ENCODE measurements at regions not wholly inside any gene's neighbourhood (a gene's known extent, or its start where the extent isn't known, plus 50 kb on each side); places are given as distances from the start of the nearest gene placed in this dataset.

GRCh38 chr9:89774858-89775370, 170.1 kb downstream of the GADD45G start:
- FAIRE-seq = no peak

GRCh38 chr9:89775641-89776040, 170.8 kb downstream of the GADD45G start:
- no peak for FAIRE-seq

- no peak for FAIRE-seq
Measured at GRCh38 chr9:89776795-89777525, 172.1 kb downstream of the GADD45G start.

GRCh38 chr9:89777544-89777943, 172.7 kb downstream of the GADD45G start:
- no peak for FAIRE-seq

GRCh38 chr9:89778100-89779090, 173.6 kb downstream of the GADD45G start:
- FAIRE-seq = no peak

GRCh38 chr9:89779405-89780203, 174.8 kb downstream of the GADD45G start:
- FAIRE-seq = no peak

GRCh38 chr9:89780959-89781358, 176.1 kb downstream of the GADD45G start:
- FAIRE-seq = no peak

GRCh38 chr9:89781838-89782540, 177.2 kb downstream of the GADD45G start:
- FAIRE-seq = no peak

- no peak for FAIRE-seq
Measured at GRCh38 chr9:89786655-89787054, 181.8 kb downstream of the GADD45G start.

GRCh38 chr9:89787595-89787994, 182.8 kb downstream of the GADD45G start:
- peak; percentile 31 for FAIRE-seq

- FAIRE-seq = no peak
Measured at GRCh38 chr9:89788434-89788833, 183.6 kb downstream of the GADD45G start.

- no peak for FAIRE-seq
Measured at GRCh38 chr9:89789922-89790510, 185.2 kb downstream of the GADD45G start.

- no peak for FAIRE-seq
Measured at GRCh38 chr9:89790542-89791109, 185.8 kb downstream of the GADD45G start.

GRCh38 chr9:89791754-89792153, 186.9 kb downstream of the GADD45G start:
- no peak for FAIRE-seq

GRCh38 chr9:89792189-89793123, 187.6 kb downstream of the GADD45G start:
- FAIRE-seq = no peak

- FAIRE-seq = no peak
Measured at GRCh38 chr9:89793124-89793495, 188.3 kb downstream of the GADD45G start.

- FAIRE-seq = no peak
Measured at GRCh38 chr9:89793551-89793950, 188.7 kb downstream of the GADD45G start.

- FAIRE-seq = no peak
Measured at GRCh38 chr9:89794918-89795317, 190.1 kb downstream of the GADD45G start.

GRCh38 chr9:89795538-89796195, 190.9 kb downstream of the GADD45G start:
- no peak for FAIRE-seq

GRCh38 chr9:89796606-89797005, 191.8 kb downstream of the GADD45G start:
- no peak for FAIRE-seq
